Trophoblast cell (in vitro differentiated cells and primary cell): ENCODE measurements at regions not wholly inside any gene's neighbourhood (a gene's known extent, or its start where the extent isn't known, plus 50 kb on each side); places are given as distances from the start of the nearest gene placed in this dataset.

Experiments used
- DNase-seq, 2 donors: peaks; one replicate each; pipeline ENCODE4 v3.0.0-alpha.2; 2016
- H2AFZ ChIP-seq: 2 replicates; pipeline ENCODE4 v1.6.1; 2013; ENCODE audit warnings: low read length, moderate library complexity, mild to moderate bottlenecking; ENCODE audit not compliant: insufficient read depth, poor library complexity
- H2AK5ac ChIP-seq: 2 replicates; pipeline ENCODE4 v1.6.1; 2013; ENCODE audit warnings: mild to moderate bottlenecking, low read length
- H2BK120ac ChIP-seq: 2 replicates; pipeline ENCODE4 v1.6.1; 2013; ENCODE audit warnings: low read length, mild to moderate bottlenecking, moderate library complexity; ENCODE audit not compliant: insufficient read depth, poor library complexity
- H2BK12ac ChIP-seq: 2 replicates; pipeline ENCODE4 v1.6.1; 2013; ENCODE audit warnings: mild to moderate bottlenecking, low read length, moderate library complexity
- H2BK5ac ChIP-seq: 2 replicates; pipeline ENCODE4 v1.6.1; 2013; ENCODE audit warnings: low read length, low read depth, moderate library complexity, mild to moderate bottlenecking; ENCODE audit not compliant: poor library complexity
- H3K14ac ChIP-seq: 2 replicates; pipeline ENCODE4 v1.6.1; 2013; ENCODE audit warnings: mild to moderate bottlenecking, low read length
- H3K18ac ChIP-seq: 2 replicates; pipeline ENCODE4 v1.6.1; 2013; ENCODE audit warnings: mild to moderate bottlenecking, low read length
- H3K23ac ChIP-seq: 2 replicates; pipeline ENCODE4 v1.6.1; 2013; ENCODE audit warnings: low read length
- H3K27ac ChIP-seq: 2 replicates; pipeline ENCODE4 v1.5.1; 2013; ENCODE audit warnings: low read depth, mild to moderate bottlenecking, inconsistent platforms, low read length, moderate library complexity
- H3K27me3 ChIP-seq: 2 replicates; pipeline ENCODE4 v1.6.1; 2013; ENCODE audit warnings: inconsistent platforms, mild to moderate bottlenecking, low read length, moderate library complexity; ENCODE audit not compliant: insufficient read depth
- H3K36me3 ChIP-seq, 2 experiments: 1 replicate in 1 of 2; 2 replicates in 1 of 2; pipeline ENCODE4 v1.6.1; 2013; ENCODE audit warnings: low read length in 2 of 2, mild to moderate bottlenecking in 2 of 2, moderate library complexity in 1 of 2; ENCODE audit not compliant: insufficient read depth in 2 of 2, control insufficient read depth in 1 of 2
- H3K4ac ChIP-seq: 2 replicates; pipeline ENCODE4 v1.6.1; 2013; ENCODE audit warnings: low read depth, mild to moderate bottlenecking, low read length, moderate library complexity
- H3K4me1 ChIP-seq, 2 experiments: 1 replicate in 1 of 2; 2 replicates in 1 of 2; pipeline ENCODE4 v1.6.1; 2013; ENCODE audit warnings: low read length in 2 of 2, mild to moderate bottlenecking in 2 of 2, moderate library complexity in 1 of 2; ENCODE audit not compliant: insufficient read depth in 2 of 2, control insufficient read depth in 1 of 2
- H3K4me2 ChIP-seq: 2 replicates; pipeline ENCODE4 v1.6.1; 2013; ENCODE audit warnings: inconsistent platforms, mild to moderate bottlenecking, low read length, moderate library complexity
- H3K4me3 ChIP-seq: 2 replicates; pipeline ENCODE4 v1.5.1; 2013; ENCODE audit warnings: mild to moderate bottlenecking, low read depth, low read length, inconsistent platforms
- H3K79me1 ChIP-seq: one replicate; pipeline ENCODE4 v1.6.1; 2013; ENCODE audit warnings: low read length
- H3K79me2 ChIP-seq: 2 replicates; pipeline ENCODE4 v1.6.1; 2013; ENCODE audit warnings: low read length, mild to moderate bottlenecking; ENCODE audit not compliant: control insufficient read depth, insufficient read depth, poor library complexity
- H3K9ac ChIP-seq: 2 replicates; pipeline ENCODE4 v1.6.1; 2013; ENCODE audit warnings: mild to moderate bottlenecking, low read length
- H3K9me3 ChIP-seq: 2 replicates; pipeline ENCODE4 v1.6.1; 2013; ENCODE audit warnings: low read depth, mild to moderate bottlenecking, control low read depth, inconsistent platforms, low read length; ENCODE audit not compliant: insufficient read depth
- H4K12ac ChIP-seq: 2 replicates; pipeline ENCODE4 v1.6.1; 2013; ENCODE audit warnings: low read depth, mild to moderate bottlenecking, low read length, moderate library complexity
- H4K8ac ChIP-seq: 2 replicates; pipeline ENCODE4 v1.6.1; 2013; ENCODE audit warnings: low read depth, mild to moderate bottlenecking, low read length, moderate library complexity
- H4K91ac ChIP-seq: one replicate; pipeline ENCODE4 v1.6.1; 2013; ENCODE audit warnings: low read depth, mild to moderate bottlenecking, low read length, moderate library complexity
- WGBS: extraction: QIAGEN DNeasy Blood & Tissue Kit; methylation state at CpG from one replicate; pipeline ENCODE4 v1.1.7; 2013; ENCODE audit warnings: missing lambda C conversion rate; ENCODE audit not compliant: insufficient read length, insufficient coverage; ENCODE audit errors: extremely low coverage; 5-methylcytosine and 5-hydroxymethylcytosine counted together

DNA sequence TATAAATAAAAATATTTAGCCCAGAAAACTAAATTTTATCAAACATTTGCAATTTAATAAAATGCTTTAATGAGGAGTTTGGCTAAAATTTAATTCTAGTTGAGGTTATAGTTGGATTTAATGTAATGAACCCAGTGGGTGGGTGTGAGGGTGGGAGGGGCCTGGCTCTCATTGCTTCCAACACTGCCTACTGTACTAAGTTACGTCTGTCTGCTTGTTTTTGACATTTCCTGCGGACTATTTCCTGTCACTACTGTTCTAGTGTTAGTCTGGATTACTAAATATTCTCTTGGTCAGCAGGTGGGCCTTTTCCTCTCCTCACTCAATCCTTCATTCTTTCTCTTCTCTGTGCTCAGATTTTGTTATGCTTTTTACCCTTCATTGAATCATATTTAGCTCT lies 82.5 kb upstream of the MAP3K7 start:
- no peaks in the 10 kb centered on the region for H3K79me2 ChIP-seq
- H3K14ac ChIP-seq, result no peak overlapping the region
- H4K12ac ChIP-seq, result no peak overlapping the region
- H3K4ac ChIP-seq, result no peak overlapping the region
- no peak overlapping the region for H2AK5ac ChIP-seq
- H3K4me2 ChIP-seq, result no peak overlapping the region
- no peaks in the 10 kb centered on the region for H3K9me3 ChIP-seq
- H3K23ac ChIP-seq, result no peak overlapping the region
- no peak overlapping the region for H3K4me3 ChIP-seq
- no peak overlapping the region for H3K9ac ChIP-seq
- no peak for DNase-seq
- H2BK12ac ChIP-seq, result no peak overlapping the region
- no peak overlapping the region for H4K91ac ChIP-seq
- no peak overlapping the region for H2BK5ac ChIP-seq
- H2AFZ ChIP-seq, result no peak overlapping the region
- H4K8ac ChIP-seq, result no peak overlapping the region
- WGBS, result no CpG with 5 or more reads among the region's 2 CpGs
- H3K36me3 ChIP-seq, result no peaks in the 10 kb centered on the region
- no peaks in the 10 kb centered on the region for H3K4me1 ChIP-seq
- no peaks in the 10 kb centered on the region for H3K79me1 ChIP-seq
- no peak overlapping the region for H3K27ac ChIP-seq
- no peaks in the 10 kb centered on the region for H3K27me3 ChIP-seq
- no peak overlapping the region for H3K18ac ChIP-seq
- H2BK120ac ChIP-seq, result no peak overlapping the region

DNA sequence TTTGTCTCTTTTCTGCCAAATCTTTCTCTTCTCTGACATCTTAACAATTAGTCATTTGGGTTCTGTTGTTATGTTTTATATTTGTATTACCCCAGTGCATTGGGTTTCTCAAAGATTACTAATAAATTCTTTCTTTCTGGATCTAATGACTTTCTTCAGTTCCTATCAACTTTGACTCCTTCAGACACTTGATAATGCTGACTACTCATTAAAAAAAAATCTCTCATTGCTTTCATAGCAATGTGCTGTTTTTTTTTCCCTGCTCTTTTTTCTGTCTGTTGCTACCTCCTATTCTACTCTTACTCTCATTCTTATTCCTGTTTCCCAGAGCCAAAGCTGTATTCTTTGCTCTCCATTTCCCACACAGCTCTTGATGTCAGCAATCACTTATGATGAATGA lies 81.3 kb upstream of the MAP3K7 start:
- Histone ChIP-seq H4K8ac (no peak overlapping the region), H3K4me2 (no peak overlapping the region), H3K36me3 (no peaks in the 10 kb centered on the region), H2AK5ac (no peak overlapping the region), H3K14ac (no peak overlapping the region), H4K12ac (no peak overlapping the region), H2BK5ac (no peak overlapping the region), H2BK120ac (no peak overlapping the region), H3K23ac (no peak overlapping the region), H3K4me3 (no peak overlapping the region), H4K91ac (no peak overlapping the region), H3K4me1 (no peaks in the 10 kb centered on the region), H3K27me3 (no peaks in the 10 kb centered on the region), H2AFZ (no peak overlapping the region), H3K9me3 (no peaks in the 10 kb centered on the region), H3K4ac (no peak overlapping the region), H2BK12ac (no peak overlapping the region), H3K79me1 (no peaks in the 10 kb centered on the region), H3K79me2 (no peaks in the 10 kb centered on the region), H3K18ac (no peak overlapping the region), H3K27ac (no peak overlapping the region), H3K9ac (no peak overlapping the region)
- no peak for DNase-seq

DNA sequence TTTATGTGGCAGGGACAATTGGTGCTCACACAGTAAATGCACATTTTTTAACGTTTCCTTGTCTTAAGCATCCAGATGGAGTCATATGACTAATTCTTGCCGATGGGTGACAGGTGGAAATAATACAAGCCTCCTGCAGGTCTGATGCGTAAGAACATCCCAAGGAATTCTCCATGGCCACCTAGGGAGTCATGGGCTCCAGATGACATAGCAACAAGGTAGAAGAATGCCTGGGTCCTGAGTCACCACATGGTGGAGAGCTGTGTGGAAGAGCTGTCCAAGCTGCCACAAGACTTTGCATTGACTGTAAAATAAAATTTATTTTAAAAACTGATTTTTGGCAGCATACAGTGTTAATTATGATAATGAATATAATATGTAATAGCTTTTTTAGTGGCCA lies 77.0 kb upstream of the MAP3K7 start:
- peak; percentile 48 to 61 for DNase-seq
- Histone ChIP-seq H2BK5ac (no peak overlapping the region), H3K79me1 (no peaks in the 10 kb centered on the region), H3K18ac (no peak overlapping the region), H3K4me2 (no peak overlapping the region), H3K14ac (no peak overlapping the region), H3K4ac (no peak overlapping the region), H3K27me3 (no peaks in the 10 kb centered on the region), H3K23ac (no peak overlapping the region), H2AFZ (no peak overlapping the region), H4K91ac (no peak overlapping the region), H3K4me1 (no peaks in the 10 kb centered on the region), H4K12ac (no peak overlapping the region), H3K4me3 (no peak overlapping the region), H3K79me2 (no peaks in the 10 kb centered on the region), H3K9ac (no peak overlapping the region), H2BK120ac (no peak overlapping the region), H2AK5ac (no peak overlapping the region), H4K8ac (no peak overlapping the region), H2BK12ac (no peak overlapping the region), H3K36me3 (no peaks in the 10 kb centered on the region), H3K27ac (no peak overlapping the region), H3K9me3 (no peaks in the 10 kb centered on the region)
- no CpG with 5 or more reads among the region's 3 CpGs for WGBS

DNA sequence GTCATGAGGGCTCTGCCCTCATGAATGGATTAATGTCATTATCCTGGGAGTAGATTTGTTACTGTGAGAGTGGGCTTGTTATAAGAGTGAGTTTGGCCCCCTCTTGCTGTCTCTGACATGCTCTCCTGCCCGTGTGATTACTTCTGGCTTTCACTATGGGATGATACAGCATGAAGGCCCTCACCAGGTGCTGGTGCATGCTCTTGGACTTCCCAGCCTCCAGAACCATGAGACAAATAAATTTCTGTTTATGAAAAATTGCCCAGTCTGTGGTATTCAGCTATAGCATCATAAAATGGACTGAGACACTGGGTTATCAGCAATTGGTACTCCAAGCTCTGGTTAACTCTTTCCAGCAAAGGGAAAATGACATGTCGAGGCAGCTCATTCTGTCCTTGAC lies 76.2 kb upstream of the MAP3K7 start:
- Histone ChIP-seq H4K12ac (no peak overlapping the region), H3K23ac (no peak overlapping the region), H3K27ac (no peak overlapping the region), H3K14ac (no peak overlapping the region), H2BK120ac (no peak overlapping the region), H3K4me1 (no peaks in the 10 kb centered on the region), H3K27me3 (no peaks in the 10 kb centered on the region), H3K4me2 (no peak overlapping the region), H2AFZ (no peak overlapping the region), H3K9ac (no peak overlapping the region), H3K18ac (no peak overlapping the region), H2BK5ac (no peak overlapping the region), H3K4me3 (no peak overlapping the region), H3K4ac (no peak overlapping the region), H3K79me1 (no peaks in the 10 kb centered on the region), H2AK5ac (no peak overlapping the region), H4K91ac (no peak overlapping the region), H3K9me3 (no peaks in the 10 kb centered on the region), H3K36me3 (no peaks in the 10 kb centered on the region), H4K8ac (no peak overlapping the region), H3K79me2 (no peaks in the 10 kb centered on the region), H2BK12ac (no peak overlapping the region)
- no peak for DNase-seq
- WGBS, result no CpG with 5 or more reads among the region's 2 CpGs

DNA sequence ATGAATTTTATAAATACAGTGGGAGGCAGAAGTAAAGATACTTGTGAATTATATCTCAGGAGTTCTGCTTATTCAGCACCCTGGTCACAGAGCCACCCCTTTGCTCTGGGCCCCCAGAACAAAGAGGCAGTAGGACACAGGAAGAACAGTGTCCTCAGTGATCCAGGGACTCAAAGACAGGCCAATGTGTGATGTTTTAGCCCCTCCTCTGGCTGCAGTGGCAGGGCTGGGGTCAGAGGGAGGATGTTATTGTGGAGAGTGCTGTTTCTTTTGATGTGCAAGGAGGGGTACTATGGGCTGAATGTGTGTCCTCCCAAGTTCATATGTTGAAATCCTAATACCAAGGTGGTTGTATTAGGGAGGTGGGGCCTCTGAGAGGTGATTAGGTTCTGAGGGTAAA lies 74.1 kb upstream of the MAP3K7 start:
- Histone ChIP-seq H3K18ac (no peak overlapping the region), H3K79me1 (no peaks in the 10 kb centered on the region), H3K9me3 (no peaks in the 10 kb centered on the region), H4K91ac (no peak overlapping the region), H4K12ac (no peak overlapping the region), H2BK120ac (no peak overlapping the region), H3K4me3 (no peak overlapping the region), H3K4ac (no peak overlapping the region), H3K27me3 (no peaks in the 10 kb centered on the region), H2BK12ac (no peak overlapping the region), H2BK5ac (no peak overlapping the region), H3K79me2 (no peaks in the 10 kb centered on the region), H3K27ac (no peak overlapping the region), H3K4me1 (no peaks in the 10 kb centered on the region), H3K9ac (no peak overlapping the region), H3K23ac (no peak overlapping the region), H2AFZ (no peak overlapping the region), H3K14ac (no peak overlapping the region), H2AK5ac (no peak overlapping the region), H3K4me2 (no peak overlapping the region), H4K8ac (no peak overlapping the region), H3K36me3 (no peaks in the 10 kb centered on the region)
- DNase-seq, result no peak
